Stimulated activated CD4-positive, alpha-beta T cell treated with anti-CD3 and anti-CD28 coated beads, Interleukin-4, amount 100 ng/mL, for 1 hour (primary cell): ENCODE measurements at regions not wholly inside any gene's neighbourhood (a gene's known extent, or its start where the extent isn't known, plus 50 kb on each side); places are given as distances from the start of the nearest gene placed in this dataset.

ENCODE experiments used
- DNase-seq: peaks from one replicate; pipeline ENCODE4 v3.0.0-alpha.2; 2020

- DNase-seq, result no peak
Observed at GRCh38 chr20:60132162-60132826, 174.1 kb downstream of the CDH26 start.

GRCh38 chr20:60132827-60133670, 174.8 kb downstream of the CDH26 start:
- no peak for DNase-seq

- no peak for DNase-seq
Observed at GRCh38 chr20:60135276-60135675, 177.1 kb downstream of the CDH26 start.

GRCh38 chr20:60136645-60137401, 178.6 kb downstream of the CDH26 start:
- no peak for DNase-seq

- DNase-seq, result peak; percentile 35
Observed at GRCh38 chr20:60137657-60138245, 179.5 kb downstream of the CDH26 start.

- peak; percentile 55 for DNase-seq
Observed at GRCh38 chr20:60138256-60139220, 180.3 kb downstream of the CDH26 start.

GRCh38 chr20:60139663-60140446, 181.6 kb downstream of the CDH26 start:
- no peak for DNase-seq

GRCh38 chr20:60142587-60142986, 184.4 kb downstream of the CDH26 start:
- no peak for DNase-seq

GRCh38 chr20:60143261-60143842, 185.1 kb downstream of the CDH26 start:
- no peak for DNase-seq

GRCh38 chr20:60144404-60144803, 186.2 kb downstream of the CDH26 start:
- no peak for DNase-seq

GRCh38 chr20:60144974-60145527, 186.8 kb downstream of the CDH26 start:
- DNase-seq, result no peak

GRCh38 chr20:60147004-60147403, 188.8 kb downstream of the CDH26 start:
- DNase-seq, result no peak

- DNase-seq, result no peak
Observed at GRCh38 chr20:60148885-60149284, 190.7 kb downstream of the CDH26 start.

- no peak for DNase-seq
Observed at GRCh38 chr20:60152792-60153191, 194.6 kb downstream of the CDH26 start.

GRCh38 chr20:60160451-60161145, 202.4 kb downstream of the CDH26 start:
- DNase-seq, result no peak

- DNase-seq, result no peak
Observed at GRCh38 chr20:60167812-60168211, 209.6 kb downstream of the CDH26 start.

GRCh38 chr20:60168963-60169362, 210.7 kb downstream of the CDH26 start:
- no peak for DNase-seq

GRCh38 chr20:60170116-60170515, 211.9 kb downstream of the CDH26 start:
- no peak for DNase-seq

GRCh38 chr20:60171313-60171712, 213.1 kb downstream of the CDH26 start:
- no peak for DNase-seq

- DNase-seq, result no peak
Observed at GRCh38 chr20:60171738-60172137, 213.5 kb downstream of the CDH26 start.
